NCI-H2171 (cell line): ENCODE measurements at regions not wholly inside any gene's neighbourhood (a gene's known extent, or its start where the extent isn't known, plus 50 kb on each side); places are given as distances from the start of the nearest gene placed in this dataset.
"Not testable (repeated sequence)": the region's sequence is repeated elsewhere in the genome, so short reads cannot be mapped to it uniquely, and the experiment has no call there.

ENCODE experiments used
- DNase-seq: peaks from one replicate; lab custom pipeline; 2025; lab: John Stamatoyannopoulos, UW

- no peak for DNase-seq
These were observed 77.6 kb downstream of the SETD4 start for GRCh38 chr21:35982717-35983116.

GRCh38 chr21:35981514-35982070 is 78.7 kb downstream of the SETD4 start:
- DNase-seq, result no peak

GRCh38 chr21:35980821-35981220 is 79.5 kb downstream of the SETD4 start:
- no peak for DNase-seq

GRCh38 chr21:35977860-35978259 is 82.5 kb downstream of the SETD4 start:
- not testable (repeated sequence) for DNase-seq

- no peak for DNase-seq
These were observed 83.4 kb downstream of the SETD4 start for GRCh38 chr21:35976929-35977328.

- no peak for DNase-seq
These were observed 83.8 kb downstream of the SETD4 start for GRCh38 chr21:35976481-35976880.

GRCh38 chr21:35974775-35975174 is 85.6 kb downstream of the SETD4 start:
- DNase-seq, result no peak

GRCh38 chr21:35971824-35972223 is 88.5 kb downstream of the SETD4 start:
- no peak for DNase-seq

- no peak for DNase-seq
These were observed 91.0 kb downstream of the SETD4 start for GRCh38 chr21:35969281-35969680.

GRCh38 chr21:35968564-35968963 is 91.8 kb downstream of the SETD4 start:
- no peak for DNase-seq

GRCh38 chr21:35965699-35966098 is 94.6 kb downstream of the SETD4 start:
- DNase-seq, result no peak

GRCh38 chr21:35963920-35964451 is 96.3 kb downstream of the SETD4 start:
- peak; percentile 15 for DNase-seq

- DNase-seq, result no peak
These were observed 97.4 kb downstream of the SETD4 start for GRCh38 chr21:35962917-35963316.

- no peak for DNase-seq
These were observed 106.3 kb downstream of the SETD4 start for GRCh38 chr21:35954066-35954465.

GRCh38 chr21:35953597-35953996 is 106.7 kb downstream of the SETD4 start:
- no peak for DNase-seq

- DNase-seq, result no peak
These were observed 107.5 kb downstream of the SETD4 start for GRCh38 chr21:35952651-35953340.

- DNase-seq, result no peak
These were observed 111.3 kb downstream of the SETD4 start for GRCh38 chr21:35948982-35949381.

GRCh38 chr21:35945089-35945671 is 115.1 kb downstream of the SETD4 start:
- no peak for DNase-seq

GRCh38 chr21:35943752-35944151 is 116.6 kb downstream of the SETD4 start:
- DNase-seq, result no peak

GRCh38 chr21:35942211-35943144 is 117.8 kb downstream of the SETD4 start:
- DNase-seq, result no peak

GRCh38 chr21:35940074-35940927 is 120.0 kb downstream of the SETD4 start:
- DNase-seq, result no peak
